Lung microvascular endothelial cell (primary cell): ENCODE measurements at regions not wholly inside any gene's neighbourhood (a gene's known extent, or its start where the extent isn't known, plus 50 kb on each side); places are given as distances from the start of the nearest gene placed in this dataset.

Source experiments
- DNase-seq, 2 donors: peaks; one replicate each; pipeline versions ENCODE4 v3.0.0 to v3.0.0-alpha.2; 2010; ENCODE audit warnings: low read depth in 2 of 2

- no peak for DNase-seq
These were observed 191.5 kb downstream of the ZFP36L2 start for GRCh38 chr2:43034921-43035320.

DNA sequence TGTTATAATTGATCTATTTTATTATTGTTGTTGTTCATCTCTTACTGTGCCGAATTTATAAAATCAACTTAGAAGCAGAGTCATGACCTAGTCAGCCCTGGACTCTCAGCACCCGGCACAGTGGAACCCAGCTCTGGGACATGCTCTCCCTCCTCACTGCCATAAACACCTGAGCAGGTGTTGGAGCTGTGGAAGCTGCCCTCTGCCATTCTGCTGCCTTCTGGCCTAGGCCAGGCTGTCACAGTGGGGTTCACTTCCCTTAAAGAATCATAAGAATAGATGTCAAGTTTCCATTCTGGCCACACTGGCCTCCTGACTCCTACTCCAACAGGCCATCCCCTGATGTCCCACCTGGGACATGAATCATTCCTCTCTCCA is 192.2 kb downstream of the ZFP36L2 start:
- DNase-seq, result no peak

DNA sequence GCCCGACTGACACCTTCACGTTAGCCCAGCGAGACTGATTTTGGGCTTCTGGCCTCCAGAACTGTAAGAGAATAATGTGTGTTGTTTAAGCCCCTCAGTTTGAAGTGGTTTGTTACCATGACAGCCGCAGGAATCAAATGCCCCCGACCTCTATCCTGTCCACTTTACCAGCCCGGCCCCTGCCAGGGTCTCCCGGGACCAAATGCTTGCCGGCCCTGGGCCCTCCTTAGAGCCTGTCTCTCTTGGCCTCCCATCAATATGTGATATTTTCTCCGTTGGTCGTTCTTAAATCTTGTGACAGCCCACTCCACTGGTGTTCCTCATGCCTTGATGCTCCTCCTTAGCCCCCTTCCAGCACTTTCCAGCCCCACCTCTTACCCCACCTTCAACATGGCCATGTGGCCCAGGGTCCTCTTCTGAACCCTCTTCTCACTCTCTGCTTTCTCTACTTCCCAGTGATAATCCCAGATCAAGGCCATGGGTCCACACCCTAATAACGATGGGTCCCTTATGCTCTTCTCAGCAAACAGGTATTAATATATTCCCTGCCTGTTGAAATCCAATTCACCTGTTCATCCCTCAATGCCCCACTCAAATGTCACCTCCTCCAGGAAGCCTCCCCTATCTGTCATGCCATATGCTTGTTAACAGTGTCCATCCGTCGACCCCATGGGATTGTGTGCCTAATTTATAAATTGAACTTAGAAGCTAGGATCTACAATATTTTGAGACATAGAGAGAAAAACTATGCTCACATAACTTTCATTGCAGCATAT is 192.8 kb downstream of the ZFP36L2 start:
- no peak for DNase-seq

DNA sequence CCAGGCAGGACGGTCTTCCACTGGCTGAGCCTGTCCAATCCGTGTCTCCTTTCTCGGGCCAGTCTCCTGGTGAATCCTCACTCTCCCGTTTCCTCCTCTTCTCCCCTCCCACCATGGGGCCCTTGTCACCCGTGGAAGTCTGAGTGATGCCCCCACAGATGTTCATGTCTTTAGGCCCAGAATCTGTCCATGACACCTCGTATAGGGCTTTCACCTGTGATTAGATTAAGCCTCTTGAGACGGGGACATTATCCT is 193.5 kb downstream of the ZFP36L2 start:
- DNase-seq, result no peak

DNA sequence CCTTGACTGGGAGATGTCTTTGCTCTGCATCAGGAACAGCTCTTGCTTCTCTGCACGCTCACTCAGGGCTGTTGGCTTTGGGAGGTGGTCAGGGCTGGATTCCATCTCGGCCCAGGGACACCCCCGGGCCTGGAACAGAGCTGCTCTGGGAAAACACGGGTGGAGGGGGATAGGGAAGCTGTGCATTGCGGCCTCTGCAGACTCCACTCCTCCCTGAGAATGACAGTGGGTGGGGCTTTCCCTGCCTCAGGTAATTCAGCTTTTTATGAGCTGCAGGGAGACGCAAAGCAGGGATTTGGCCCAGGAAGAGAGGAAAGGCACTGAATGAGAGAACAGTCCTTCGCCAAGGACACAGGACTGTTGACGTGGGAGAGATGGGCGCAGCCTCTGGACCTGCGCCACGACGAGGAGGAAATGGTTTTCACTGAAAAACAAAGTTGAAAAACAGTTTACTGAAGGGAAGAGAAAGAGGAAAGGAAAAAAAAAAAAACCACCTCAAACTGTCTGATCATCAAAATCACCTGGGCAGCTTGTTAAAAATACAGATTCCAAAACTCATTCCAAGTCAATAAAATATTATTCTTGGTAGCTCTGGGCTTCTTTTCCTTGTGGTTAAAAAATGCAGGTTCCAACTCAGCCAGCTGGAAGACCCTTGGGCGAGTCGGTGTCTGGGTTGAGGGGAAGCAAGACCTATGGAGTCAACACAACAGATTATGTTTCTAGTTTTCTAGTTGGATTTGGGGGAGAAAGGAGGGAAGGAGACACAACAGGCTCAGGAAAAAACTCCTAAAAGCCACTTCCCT is 194.0 kb downstream of the ZFP36L2 start:
- peak; percentile 27 to 83 for DNase-seq

- DNase-seq, result no peak
These were observed 194.8 kb downstream of the ZFP36L2 start for GRCh38 chr2:43031471-43032212.

DNA sequence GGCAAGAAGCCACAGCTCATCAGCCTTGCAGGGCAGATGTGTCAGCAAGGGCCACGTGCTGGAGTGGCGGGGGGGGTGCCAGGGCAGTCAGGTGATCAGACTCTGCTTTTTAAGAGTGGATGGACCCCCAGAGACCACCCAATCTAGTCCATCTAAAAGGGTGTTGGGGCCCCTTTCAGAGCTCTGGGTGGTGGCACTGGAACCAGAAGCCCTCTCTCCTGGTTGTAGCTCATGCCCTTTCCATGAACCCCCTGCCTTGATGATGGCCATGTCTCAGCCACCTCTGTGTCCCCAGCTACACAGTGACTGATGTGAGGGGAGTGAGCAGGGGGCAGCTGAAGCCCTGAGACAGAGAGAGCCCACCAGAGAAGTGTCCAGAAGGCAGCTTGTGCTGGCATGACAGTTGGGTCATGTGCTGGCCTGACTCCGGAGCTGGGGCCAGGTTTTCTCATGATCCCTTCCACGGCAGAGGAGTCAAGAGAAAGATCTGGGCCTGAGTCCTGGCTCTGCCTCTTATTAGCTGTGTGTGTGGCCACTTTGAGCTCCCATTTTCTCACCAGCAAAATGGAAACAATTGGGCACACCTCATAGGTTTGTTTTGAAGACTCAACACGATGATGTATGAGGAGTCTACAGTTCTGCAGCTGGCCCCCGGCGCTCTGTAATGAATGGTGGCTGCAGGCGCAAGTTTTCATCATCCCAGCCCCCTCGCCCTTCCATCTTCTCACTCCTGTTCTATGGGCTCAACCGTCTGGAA is 195.7 kb downstream of the ZFP36L2 start:
- no peak for DNase-seq

GRCh38 chr2:43029186-43029585 is 197.2 kb downstream of the ZFP36L2 start:
- DNase-seq, result no peak

- DNase-seq, result no peak
These were observed 198.2 kb downstream of the ZFP36L2 start for GRCh38 chr2:43028188-43028587.

- no peak for DNase-seq
These were observed 199.1 kb downstream of the ZFP36L2 start for GRCh38 chr2:43027097-43027873.

DNA sequence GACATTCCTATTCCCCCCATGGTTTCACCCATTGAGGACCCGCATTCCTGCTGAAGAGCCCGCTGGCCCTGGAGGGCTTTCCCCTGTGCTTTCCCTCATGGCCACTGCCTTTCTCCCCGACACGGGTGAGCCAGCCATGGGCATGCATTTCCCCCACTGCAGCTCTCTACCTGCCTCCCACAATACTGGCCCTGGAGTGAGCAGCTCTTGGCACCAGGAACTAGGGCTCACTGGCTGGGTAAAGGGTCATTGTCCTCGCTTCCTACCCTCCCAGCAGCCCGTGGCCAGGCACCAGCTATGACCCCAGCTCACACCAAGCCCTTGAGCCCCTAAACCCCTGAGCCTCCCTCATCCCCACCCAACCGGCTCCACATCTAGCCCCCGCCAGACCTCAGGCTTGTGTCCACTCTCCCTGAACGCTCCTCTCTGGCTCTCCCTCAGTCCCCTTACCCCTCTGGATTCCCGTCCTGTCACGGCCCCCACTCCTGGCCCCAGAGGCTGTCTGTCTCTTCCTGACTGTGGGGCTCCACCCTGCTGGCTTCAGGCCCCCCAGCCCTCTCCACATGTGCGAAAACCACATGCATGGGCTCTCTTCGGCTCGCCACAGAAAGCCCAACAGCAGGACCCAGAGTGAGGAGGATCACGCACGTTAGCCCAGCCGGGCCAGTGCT is 199.8 kb downstream of the ZFP36L2 start:
- DNase-seq, result no peak

DNA sequence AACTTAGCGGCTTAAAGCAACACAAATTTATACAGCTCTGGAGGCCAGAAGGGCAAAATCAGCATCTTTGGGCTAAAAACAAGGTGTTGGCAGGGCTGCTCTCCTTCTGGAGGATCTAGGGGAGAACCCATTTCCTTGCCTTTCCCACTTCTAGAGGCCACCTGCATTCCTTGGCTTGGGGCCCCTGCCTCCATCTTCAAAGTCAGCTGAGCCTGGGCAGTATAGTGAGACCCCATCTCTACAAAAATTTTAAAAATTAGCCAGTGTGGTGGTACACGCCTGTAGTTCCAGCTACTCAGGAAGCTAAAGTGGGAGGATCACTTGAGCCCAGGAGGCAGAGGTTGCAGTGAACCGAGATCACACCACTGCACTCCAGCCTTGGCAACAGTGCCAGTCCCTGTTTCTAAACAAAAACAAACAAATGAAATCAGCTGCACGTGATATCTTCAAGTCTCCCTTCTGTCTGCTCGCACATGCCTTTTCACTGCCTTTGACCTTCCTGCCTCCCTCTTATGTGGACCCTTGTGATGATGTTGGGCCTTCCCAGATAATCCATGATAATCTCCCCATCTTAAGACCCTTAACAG is 200.6 kb downstream of the ZFP36L2 start:
- DNase-seq, result no peak

- peak; percentile 63 to 69 for DNase-seq
These were observed 201.8 kb downstream of the ZFP36L2 start for GRCh38 chr2:43024515-43025011.

- no peak for DNase-seq
These were observed 202.5 kb downstream of the ZFP36L2 start for GRCh38 chr2:43023791-43024514.

GRCh38 chr2:43022896-43023295 is 203.5 kb downstream of the ZFP36L2 start:
- DNase-seq, result no peak

- no peak for DNase-seq
These were observed 204.5 kb downstream of the ZFP36L2 start for GRCh38 chr2:43021791-43022509.

GRCh38 chr2:43020990-43021669 is 205.3 kb downstream of the ZFP36L2 start:
- no peak for DNase-seq

DNA sequence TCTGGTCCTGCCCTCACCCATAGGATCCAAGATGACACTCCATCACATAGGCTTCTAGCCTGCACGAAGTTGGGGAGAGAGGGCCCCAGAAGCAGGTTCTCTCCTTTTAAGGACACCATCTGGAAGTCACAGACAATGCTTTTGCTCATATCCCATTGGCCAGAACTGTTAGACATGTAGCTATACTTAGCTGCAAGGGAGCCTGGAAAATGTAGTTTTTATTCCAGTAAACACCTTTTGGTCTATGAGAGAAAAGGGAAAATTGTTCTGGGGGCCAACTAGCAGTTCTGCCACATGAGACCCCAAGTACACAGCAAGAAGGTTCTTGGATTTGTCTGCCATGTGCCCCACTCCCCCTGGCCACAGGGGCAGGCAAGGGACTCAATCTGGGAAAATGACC is 206.1 kb downstream of the ZFP36L2 start:
- no peak for DNase-seq
